HG03064 (cell line): ENCODE measurements at regions not wholly inside any gene's neighbourhood (a gene's known extent, or its start where the extent isn't known, plus 50 kb on each side); places are given as distances from the start of the nearest gene placed in this dataset.

Source experiments
- ATAC-seq: cut with Tn5 transposase; IDR thresholded peaks from one replicate; pipeline ENCODE4 v1.9.1; 2021; ENCODE audit warnings: low read depth; ENCODE audit not compliant: unreplicated experiment

- no peak for ATAC-seq
Measured at GRCh38 chr4:182023469-182023868, 219.7 kb upstream of the TENM3 start.

- ATAC-seq, result no peak
Measured at GRCh38 chr4:182042945-182043344, 200.3 kb upstream of the TENM3 start.

- no peak for ATAC-seq
Measured at GRCh38 chr4:182048871-182049270, 194.3 kb upstream of the TENM3 start.

GRCh38 chr4:182056866-182057265 lies 186.3 kb upstream of the TENM3 start:
- no peak for ATAC-seq

GRCh38 chr4:182062458-182062857 lies 180.7 kb upstream of the TENM3 start:
- ATAC-seq, result no peak

- no peak for ATAC-seq
Measured at GRCh38 chr4:182062936-182063335, 180.3 kb upstream of the TENM3 start.

GRCh38 chr4:182063651-182064050 lies 179.6 kb upstream of the TENM3 start:
- ATAC-seq, result no peak

- ATAC-seq, result no peak
Measured at GRCh38 chr4:182065255-182065654, 177.9 kb upstream of the TENM3 start.

- ATAC-seq, result no peak
Measured at GRCh38 chr4:182066037-182066436, 177.2 kb upstream of the TENM3 start.

GRCh38 chr4:182067828-182068227 lies 175.4 kb upstream of the TENM3 start:
- ATAC-seq, result no peak

- ATAC-seq, result no peak
Measured at GRCh38 chr4:182068920-182069319, 174.3 kb upstream of the TENM3 start.

- no peak for ATAC-seq
Measured at GRCh38 chr4:182073278-182073677, 169.9 kb upstream of the TENM3 start.

- no peak for ATAC-seq
Measured at GRCh38 chr4:182074139-182074538, 169.1 kb upstream of the TENM3 start.

- no peak for ATAC-seq
Measured at GRCh38 chr4:182074810-182075209, 168.4 kb upstream of the TENM3 start.

GRCh38 chr4:182082910-182083309 lies 160.3 kb upstream of the TENM3 start:
- no peak for ATAC-seq

- ATAC-seq, result no peak
Measured at GRCh38 chr4:182083671-182084410, 159.4 kb upstream of the TENM3 start.

- no peak for ATAC-seq
Measured at GRCh38 chr4:182085051-182085480, 158.1 kb upstream of the TENM3 start.

GRCh38 chr4:182089326-182089725 lies 153.9 kb upstream of the TENM3 start:
- no peak for ATAC-seq

GRCh38 chr4:182090186-182090585 lies 153.0 kb upstream of the TENM3 start:
- no peak for ATAC-seq

- ATAC-seq, result no peak
Measured at GRCh38 chr4:182091128-182091527, 152.1 kb upstream of the TENM3 start.

- ATAC-seq, result no peak
Measured at GRCh38 chr4:182093431-182093831, 149.8 kb upstream of the TENM3 start.

GRCh38 chr4:182093935-182094334 lies 149.3 kb upstream of the TENM3 start:
- ATAC-seq, result no peak

GRCh38 chr4:182101618-182102017 lies 141.6 kb upstream of the TENM3 start:
- no peak for ATAC-seq
